Panc1 (cell line): ENCODE measurements at regions not wholly inside any gene's neighbourhood (a gene's known extent, or its start where the extent isn't known, plus 50 kb on each side); places are given as distances from the start of the nearest gene placed in this dataset.

Experiments
- CTCF ChIP-seq: fragments of 450-650 bp; IDR thresholded peaks from 2 replicates; pipeline ENCODE4 v1.5.1; 2017; ENCODE audit warnings: mild to moderate bottlenecking
- POLR2AphosphoS5 ChIP-seq: IDR thresholded peaks from 2 replicates; pipeline ENCODE4 v1.6.1; 2012; ENCODE audit warnings: mild to moderate bottlenecking, low read depth, low read length, moderate library complexity
- REST ChIP-seq, 2 experiments: IDR thresholded peaks; 2 replicates each; pipeline ENCODE4 v1.6.1; 2011 to 2012; ENCODE audit warnings: low read depth in 2 of 2, control low read depth in 1 of 2, low read length in 1 of 2, mild to moderate bottlenecking in 1 of 2, moderate library complexity in 1 of 2; ENCODE audit not compliant: insufficient read depth in 1 of 2
- TCF7L2 ChIP-seq: IDR thresholded peaks from 2 replicates; pipeline ENCODE4 v1.6.1; 2011; ENCODE audit warnings: mild to moderate bottlenecking, low read depth, low read length, inconsistent platforms

DNA sequence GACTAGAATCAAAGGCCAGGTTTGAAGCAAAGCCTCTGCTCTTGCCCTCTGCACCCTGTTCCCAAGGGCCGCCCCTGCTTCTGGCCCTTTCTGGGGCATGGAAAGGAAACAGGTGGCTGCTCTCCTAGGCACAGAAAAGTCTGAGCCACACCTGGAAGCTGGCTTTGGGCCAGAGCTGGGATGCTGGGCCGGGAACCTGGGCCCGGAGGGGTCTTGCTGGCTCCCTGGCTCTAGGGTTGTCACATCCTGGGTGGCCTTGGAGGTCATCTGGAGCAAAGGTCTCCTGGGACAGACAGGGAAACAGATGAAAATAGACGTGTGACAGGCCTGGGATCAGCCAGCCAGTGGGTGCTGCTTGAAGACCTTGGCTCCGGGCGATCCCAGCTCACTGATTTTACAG, 74.1 kb upstream of the LHX1 start:
- TF ChIP-seq CTCF, result no peak
- no peak for TF ChIP-seq POLR2AphosphoS5
- no peak for TF ChIP-seq REST (IDR thresholded peaks at IDR 0.05; ENCODE audit: insufficient read depth in 1 of 2, low read depth in 2 of 2, low read length in 1 of 2)
- TF ChIP-seq TCF7L2, result no peak
